Esophagus muscularis mucosa (tissue), 4 donors: ENCODE measurements at regions not wholly inside any gene's neighbourhood (a gene's known extent, or its start where the extent isn't known, plus 50 kb on each side); places are given as distances from the start of the nearest gene placed in this dataset.

Experiments used
- DNase-seq: peaks from one replicate; pipeline ENCODE4 v3.0.0-alpha.2; 2017; ENCODE audit errors: extremely low spot score
- H3K27ac ChIP-seq, 4 donors: fragments of 200-600 bp; sonication (generic); replicated peaks in 1 of 4; 1 replicate in 3 of 4; 2 replicates in 1 of 4; pipeline ENCODE4 v1.5.1; 2016 to 2019; ENCODE audit warnings: mild to moderate bottlenecking in 1 of 4
- H3K27me3 ChIP-seq, 4 donors: fragments of 200-600 bp; sonication (generic); one replicate each; pipeline versions ENCODE4 v1.5.1 to v1.6.0; 2016 to 2019
- H3K36me3 ChIP-seq, 4 donors: fragments of 200-600 bp; sonication (generic); one replicate each; pipeline ENCODE4 v1.5.1; 2016 to 2019
- H3K4me1 ChIP-seq, 4 donors: fragments of 200-600 bp; sonication (generic); one replicate each; pipeline ENCODE4 v1.5.1; 2016 to 2019
- H3K4me3 ChIP-seq, 4 donors: fragments of 200-600 bp; sonication (generic); 1 replicate in 2 of 4; 2 replicates in 2 of 4; pipeline ENCODE4 v1.5.1; 2016 to 2019; ENCODE audit warnings: mild to moderate bottlenecking in 4 of 4, moderate library complexity in 1 of 4
- H3K9me3 ChIP-seq, 4 donors: fragments of 200-600 bp; sonication (generic); 1 replicate in 3 of 4; 2 replicates in 1 of 4; pipeline ENCODE4 v1.5.1; 2016 to 2019
- EP300 ChIP-seq: sonication (generic); formaldehyde crosslinking; IDR thresholded peaks from one replicate; pipeline ENCODE4 v1.6.1; 2017; ENCODE audit warnings: antibody characterized with exemption
- POLR2A ChIP-seq: fragments of 450-650 bp; IDR thresholded peaks from one replicate; pipeline ENCODE4 v1.6.1; 2017; ENCODE audit warnings: antibody characterized with exemption, moderate library complexity, mild to moderate bottlenecking, low read depth
- POLR2AphosphoS5 ChIP-seq, 2 donors: sonication (generic); formaldehyde crosslinking; IDR thresholded peaks; one replicate each; pipeline ENCODE4 v1.6.1; 2017; ENCODE audit warnings: antibody characterized with exemption in 2 of 2
- WGBS: methylation state at CpG from one replicate; pipeline ENCODE4 v1.1.5; 2018; 5-methylcytosine and 5-hydroxymethylcytosine counted together
- intact Hi-C: fragments of 100-400 bp; cut with DNase I; formaldehyde crosslinking; loops from one replicate; pipeline ENCODE4 v1.15.1; 2023
- TF ChIP-seq, protein P1 (sequence below), 3 experiments: fragments of 200-600 bp in 2 of 3; fragments of 450-650 bp in 1 of 3; sonication (generic) in 2 of 3; IDR thresholded peaks; one replicate each; pipeline ENCODE4 v1.5.1; 2017 to 2019; ENCODE audit warnings: antibody characterized with exemption in 3 of 3, mild to moderate bottlenecking in 2 of 3, moderate library complexity in 1 of 3

DNA sequence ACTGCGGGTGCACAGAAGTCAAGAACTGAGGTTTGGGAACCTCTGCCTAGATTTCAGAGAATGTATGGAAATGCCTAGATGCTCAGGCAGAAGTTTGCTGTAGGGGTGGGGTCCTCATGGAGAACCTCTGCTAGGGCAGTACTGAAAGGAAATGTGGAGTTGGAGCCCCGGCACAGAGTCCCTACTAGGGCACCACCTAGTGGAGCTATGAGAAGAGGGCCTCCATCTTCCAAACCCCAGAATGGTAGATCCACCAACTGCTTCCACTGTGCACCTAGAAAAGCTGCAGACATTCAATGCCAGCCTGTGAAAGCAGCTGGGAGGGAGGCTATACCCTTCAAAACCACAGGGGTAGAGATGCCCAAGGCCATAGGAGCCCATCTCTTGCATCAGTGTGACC is 1336.0 kb upstream of the CELF2 start:
- H3K27ac ChIP-seq: no peak overlapping the region
- no peaks in the 10 kb centered on the region for H3K36me3 ChIP-seq
- H3K4me1 ChIP-seq: no peaks in the 10 kb centered on the region
- TF ChIP-seq EP300: no peak
- TF ChIP-seq, protein P1, sequence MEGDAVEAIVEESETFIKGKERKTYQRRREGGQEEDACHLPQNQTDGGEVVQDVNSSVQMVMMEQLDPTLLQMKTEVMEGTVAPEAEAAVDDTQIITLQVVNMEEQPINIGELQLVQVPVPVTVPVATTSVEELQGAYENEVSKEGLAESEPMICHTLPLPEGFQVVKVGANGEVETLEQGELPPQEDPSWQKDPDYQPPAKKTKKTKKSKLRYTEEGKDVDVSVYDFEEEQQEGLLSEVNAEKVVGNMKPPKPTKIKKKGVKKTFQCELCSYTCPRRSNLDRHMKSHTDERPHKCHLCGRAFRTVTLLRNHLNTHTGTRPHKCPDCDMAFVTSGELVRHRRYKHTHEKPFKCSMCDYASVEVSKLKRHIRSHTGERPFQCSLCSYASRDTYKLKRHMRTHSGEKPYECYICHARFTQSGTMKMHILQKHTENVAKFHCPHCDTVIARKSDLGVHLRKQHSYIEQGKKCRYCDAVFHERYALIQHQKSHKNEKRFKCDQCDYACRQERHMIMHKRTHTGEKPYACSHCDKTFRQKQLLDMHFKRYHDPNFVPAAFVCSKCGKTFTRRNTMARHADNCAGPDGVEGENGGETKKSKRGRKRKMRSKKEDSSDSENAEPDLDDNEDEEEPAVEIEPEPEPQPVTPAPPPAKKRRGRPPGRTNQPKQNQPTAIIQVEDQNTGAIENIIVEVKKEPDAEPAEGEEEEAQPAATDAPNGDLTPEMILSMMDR (IDR thresholded peaks at IDR 0.05): peak in 1 of 3 experiments; percentile 19
- TF ChIP-seq POLR2AphosphoS5 (IDR thresholded peaks at IDR 0.05): no peak
- no peak for TF ChIP-seq POLR2A
- H3K4me3 ChIP-seq: no peak overlapping the region
- DNase-seq: no peak
- H3K9me3 ChIP-seq: no peaks in the 10 kb centered on the region
- 79% methylated on average over 2 of the region's 2 CpGs for WGBS
- H3K27me3 ChIP-seq: no peaks in the 10 kb centered on the region
- intact Hi-C loops: no loop called here

DNA sequence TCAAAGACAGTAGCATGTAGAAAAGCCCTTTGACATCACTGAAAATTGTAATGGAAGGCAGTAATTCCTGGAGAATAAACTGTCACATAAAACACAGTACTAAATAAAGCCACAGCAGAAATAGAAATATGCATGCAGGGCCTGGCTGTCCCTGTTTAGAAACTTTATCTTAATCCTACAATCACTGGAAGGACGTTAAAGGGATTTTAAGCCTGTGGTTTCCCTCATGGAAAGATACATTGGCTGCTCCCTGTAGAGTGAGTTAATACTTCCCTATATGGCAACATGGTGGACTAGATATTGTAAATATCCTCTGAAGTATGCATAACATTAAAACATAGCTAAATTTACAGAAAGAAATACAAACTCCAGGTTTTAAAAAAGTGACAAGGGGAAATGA is 1334.9 kb upstream of the CELF2 start:
- Histone ChIP-seq H3K4me3 (no peak overlapping the region), H3K9me3 (no peaks in the 10 kb centered on the region), H3K4me1 (no peaks in the 10 kb centered on the region), H3K27me3 (no peaks in the 10 kb centered on the region), H3K36me3 (no peaks in the 10 kb centered on the region), H3K27ac (no peak overlapping the region)
- intact Hi-C loops: no loop called here
- DNase-seq: no peak
- 15% methylated on average over 1 of the region's 1 CpG for WGBS
- TF ChIP-seq, protein P1 (IDR thresholded peaks at IDR 0.05): no peak
- no peak for TF ChIP-seq POLR2A
- TF ChIP-seq POLR2AphosphoS5 (IDR thresholded peaks at IDR 0.05): no peak
- TF ChIP-seq EP300: no peak

DNA sequence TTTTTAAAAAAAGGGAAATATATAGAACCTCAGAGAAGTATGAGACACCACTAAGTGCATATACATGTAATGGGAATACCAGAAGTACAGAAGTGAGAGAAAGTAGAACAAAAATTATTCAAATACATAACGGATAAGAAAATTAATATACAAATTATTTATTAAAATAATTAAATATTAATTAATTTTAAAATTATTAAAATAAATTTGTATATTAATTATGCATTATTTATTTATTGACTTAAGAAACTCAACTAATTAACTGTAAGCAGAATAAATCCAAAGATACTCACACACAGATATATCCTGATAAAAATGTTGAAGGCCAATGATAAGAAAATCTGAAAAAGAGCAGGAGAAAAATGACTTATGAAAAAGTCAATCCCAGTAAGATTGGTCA is 1333.5 kb upstream of the CELF2 start:
- 90% methylated on average over 1 of the region's 1 CpG for WGBS
- H3K27ac ChIP-seq: no peak overlapping the region
- H3K4me1 ChIP-seq: no peaks in the 10 kb centered on the region
- H3K4me3 ChIP-seq: no peak overlapping the region
- intact Hi-C loops: no loop called here
- no peaks in the 10 kb centered on the region for H3K27me3 ChIP-seq
- TF ChIP-seq, protein P1 (IDR thresholded peaks at IDR 0.05): no peak
- no peak for TF ChIP-seq POLR2AphosphoS5 (IDR thresholded peaks at IDR 0.05)
- no peaks in the 10 kb centered on the region for H3K36me3 ChIP-seq
- H3K9me3 ChIP-seq: no peaks in the 10 kb centered on the region
- DNase-seq: no peak

DNA sequence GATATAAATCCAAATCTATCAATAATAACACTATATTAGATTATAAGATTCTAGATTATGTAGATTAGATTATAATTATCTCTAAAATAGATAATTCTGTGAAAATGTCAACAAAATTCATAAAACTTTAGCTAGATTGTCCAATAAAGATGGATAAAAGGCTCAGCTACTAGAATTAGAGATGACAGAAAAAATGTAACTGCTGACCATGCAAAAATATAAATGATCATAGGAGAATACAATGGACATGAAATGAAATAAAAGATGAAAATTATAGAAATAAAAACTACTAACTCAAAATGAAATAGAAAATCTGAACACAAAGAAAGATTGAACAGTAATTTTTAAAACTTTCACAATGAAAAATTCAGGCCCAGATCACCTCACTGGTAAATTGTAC is 1332.1 kb upstream of the CELF2 start:
- Histone ChIP-seq H3K4me3 (no peak overlapping the region), H3K27ac (no peak overlapping the region), H3K9me3 (no peaks in the 10 kb centered on the region), H3K27me3 (no peaks in the 10 kb centered on the region), H3K4me1 (no peaks in the 10 kb centered on the region), H3K36me3 (no peaks in the 10 kb centered on the region)
- intact Hi-C loops: no loop called here
- no peak for TF ChIP-seq POLR2AphosphoS5 (IDR thresholded peaks at IDR 0.05)
- TF ChIP-seq POLR2A: no peak
- TF ChIP-seq EP300: no peak
- TF ChIP-seq, protein P1 (IDR thresholded peaks at IDR 0.05): no peak
- DNase-seq: no peak

DNA sequence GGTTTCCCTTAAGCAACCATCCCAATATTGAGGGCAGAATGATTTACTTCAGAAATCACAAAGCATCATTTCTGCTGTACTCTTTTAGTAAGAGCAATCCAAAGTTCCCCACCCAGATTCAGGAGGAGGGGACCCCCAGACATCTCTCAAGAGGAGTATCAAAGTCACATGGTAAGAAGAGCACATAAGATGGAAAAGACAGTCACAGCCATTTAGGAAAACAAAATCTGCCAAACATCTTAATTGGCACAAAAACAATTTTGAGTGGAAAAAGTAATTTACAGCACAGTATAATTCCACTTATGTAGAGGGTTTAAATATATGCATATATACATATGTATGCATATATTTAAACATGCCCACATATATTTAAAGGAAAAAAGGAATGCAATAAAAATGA is 1329.0 kb upstream of the CELF2 start:
- Histone ChIP-seq H3K4me3 (no peak overlapping the region), H3K36me3 (no peaks in the 10 kb centered on the region), H3K27me3 (no peaks in the 10 kb centered on the region), H3K27ac (no peak overlapping the region), H3K9me3 (no peaks in the 10 kb centered on the region), H3K4me1 (no peaks in the 10 kb centered on the region)
- TF ChIP-seq, protein P1 (IDR thresholded peaks at IDR 0.05): no peak
- TF ChIP-seq POLR2AphosphoS5 (IDR thresholded peaks at IDR 0.05): no peak
- no peak for TF ChIP-seq EP300
- no peak for TF ChIP-seq POLR2A
- DNase-seq: no peak
- intact Hi-C loops: no loop called here
